OCI-LY7 (cell line): ENCODE measurements at regions not wholly inside any gene's neighbourhood (a gene's known extent, or its start where the extent isn't known, plus 50 kb on each side); places are given as distances from the start of the nearest gene placed in this dataset.
"Not testable (repeated sequence)": the region's sequence is repeated elsewhere in the genome, so short reads cannot be mapped to it uniquely, and the experiment has no call there.

Experiments used
- BruUV-seq: library from RNA; stranded (reverse); fragments of 400-500 nt; replicated peaks from 2 replicates; lab custom pipeline; 2021; lab: Mats Ljungman, UMichigan
- CTCF ChIA-PET: fragments of 300-600 bp; sonication (Branson Sonifier 250); formaldehyde crosslinking; loops from one replicate; lab custom pipeline; 2022; ENCODE audit warnings: antibody characterized with exemption; ENCODE audit not compliant: unreplicated experiment; lab: Charles Lee
- POLR2A ChIA-PET: fragments of 300-600 bp; sonication (Branson Sonifier 250); formaldehyde crosslinking; loops from one replicate; lab custom pipeline; 2022; ENCODE audit warnings: antibody characterized with exemption; lab: Charles Lee
- DNase-seq: peaks from one replicate; pipeline ENCODE4 v3.0.0-alpha.2; 2015; ENCODE audit warnings: low spot score
- H2AFZ ChIP-seq: fragments of 200-600 bp; sonication (generic), shearing (Covaris generic); 2 replicates; pipeline ENCODE4 v1.6.1; 2014; ENCODE audit warnings: mild to moderate bottlenecking, antibody characterized with exemption, low read length, moderate library complexity
- H3K27ac ChIP-seq: fragments of 200-600 bp; sonication (generic); 2 replicates; pipeline ENCODE4 v1.5.1; 2014; ENCODE audit warnings: mixed run types, low read depth, mild to moderate bottlenecking, moderate library complexity, low read length, inconsistent platforms; ENCODE audit not compliant: poor library complexity, severe bottlenecking
- H3K36me3 ChIP-seq: fragments of 200-600 bp; sonication (generic); 2 replicates; pipeline ENCODE4 v1.6.1; 2014; ENCODE audit warnings: mild to moderate bottlenecking, antibody characterized with exemption, low read length, moderate library complexity, mixed read lengths; ENCODE audit not compliant: insufficient read depth
- H3K4me1 ChIP-seq: fragments of 200-600 bp; sonication (generic); 2 replicates; pipeline ENCODE4 v1.5.1; 2014; ENCODE audit warnings: mild to moderate bottlenecking, low read length; ENCODE audit not compliant: insufficient read depth, poor library complexity, severe bottlenecking
- H3K4me2 ChIP-seq: fragments of 200-600 bp; sonication (generic); 2 replicates; pipeline ENCODE4 v1.6.1; 2014; ENCODE audit warnings: mild to moderate bottlenecking, low read length
- H3K4me3 ChIP-seq: fragments of 200-600 bp; sonication (generic); 2 replicates; pipeline ENCODE4 v1.5.1; 2014; ENCODE audit warnings: mild to moderate bottlenecking, low read depth, low read length; ENCODE audit not compliant: poor library complexity, severe bottlenecking
- H3K79me2 ChIP-seq: fragments of 200-600 bp; sonication (generic); 2 replicates; pipeline ENCODE4 v1.6.1; 2016; ENCODE audit warnings: low read depth, mild to moderate bottlenecking, low read length, moderate library complexity, mixed read lengths; ENCODE audit not compliant: insufficient read depth
- H3K9me2 ChIP-seq: fragments of 200-600 bp; sonication (generic); 2 replicates; pipeline ENCODE4 v1.6.1; 2016; ENCODE audit warnings: mild to moderate bottlenecking, low read length, mixed read lengths; ENCODE audit not compliant: insufficient read depth
- H3K9me3 ChIP-seq: fragments of 200-600 bp; sonication (generic); 2 replicates; pipeline ENCODE4 v1.6.1; 2014; ENCODE audit warnings: mild to moderate bottlenecking, mixed run types, low read length, mixed read lengths
- H4K20me1 ChIP-seq: fragments of 200-600 bp; sonication (generic); 2 replicates; pipeline ENCODE4 v1.6.1; 2014; ENCODE audit warnings: mild to moderate bottlenecking, antibody characterized with exemption, low read length, moderate library complexity, mixed read lengths; ENCODE audit not compliant: insufficient read depth
- CTCF ChIP-seq: fragments of 200-600 bp; sonication (generic); conservative IDR thresholded peaks from 2 replicates; pipeline ENCODE4 v1.5.1; 2014; ENCODE audit warnings: mild to moderate bottlenecking, antibody characterized with exemption, low read length, moderate library complexity, mixed read lengths
- EZH2phosphoT487 ChIP-seq: fragments of 200-600 bp; sonication (generic); IDR thresholded peaks from 2 replicates; pipeline ENCODE4 v1.6.1; 2018; ENCODE audit warnings: low read depth, borderline replicate concordance, mild to moderate bottlenecking, mixed run types, antibody characterized with exemption, low read length, moderate library complexity, mixed read lengths
- intact Hi-C: fragments of 100-400 bp; cut with micrococcal nuclease; formaldehyde crosslinking; loops from one replicate; pipeline ENCODE4 v1.10.0; 2022; ENCODE audit not compliant: unreplicated experiment

GRCh38 chr13:111058796-111059506 is 56.2 kb upstream of the ARHGEF7 start:
- no peak for TF ChIP-seq CTCF
- no peak for TF ChIP-seq EZH2phosphoT487
- no peaks in the 10 kb centered on the region for H3K79me2 ChIP-seq
- H3K4me1 ChIP-seq: no peaks in the 10 kb centered on the region
- DNase-seq: no peak
- no peak overlapping the region for H3K4me3 ChIP-seq
- intact Hi-C loops: no loop called here
- H3K9me2 ChIP-seq: no peaks in the 10 kb centered on the region
- ChIA-PET POLR2A (no interaction called here), CTCF (no interaction called here)
- no peak overlapping the region for H3K4me2 ChIP-seq
- BruUV-seq: no TSS peak
- no peak overlapping the region for H3K27ac ChIP-seq
- no peaks in the 10 kb centered on the region for H3K9me3 ChIP-seq
- H3K36me3 ChIP-seq: no peaks in the 10 kb centered on the region
- no peaks in the 10 kb centered on the region for H4K20me1 ChIP-seq
- H2AFZ ChIP-seq: no peak overlapping the region

DNA sequence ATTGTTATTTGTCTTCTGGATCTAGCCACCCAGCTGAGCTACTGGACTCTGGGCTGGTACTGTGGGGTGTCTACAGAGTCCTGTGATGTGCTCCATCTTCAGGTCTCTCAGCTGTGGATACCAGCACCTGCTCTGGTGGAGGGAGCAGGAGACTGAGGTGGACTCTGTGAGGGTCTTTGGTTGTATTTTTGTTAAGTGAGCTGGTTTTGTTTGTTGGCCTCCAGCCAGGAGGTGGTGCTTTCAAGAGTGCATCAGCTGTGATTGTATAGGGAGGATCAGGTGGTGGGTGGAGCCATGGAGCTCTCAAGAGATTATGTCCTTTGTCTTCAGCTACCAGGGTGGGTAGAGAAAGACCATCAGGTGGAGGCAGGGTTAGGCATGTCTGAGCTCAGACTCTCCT is 56.8 kb upstream of the ARHGEF7 start:
- intact Hi-C loops, H2AFZ ChIP-seq, BruUV-seq, POLR2A ChIA-PET, CTCF ChIA-PET, H3K4me2 ChIP-seq, H3K4me1 ChIP-seq, H3K27ac ChIP-seq, H3K9me3 ChIP-seq, H4K20me1 ChIP-seq, H3K4me3 ChIP-seq, H3K36me3 ChIP-seq, H3K9me2 ChIP-seq, DNase-seq, H3K79me2 ChIP-seq: not testable (repeated sequence)

- H2AFZ ChIP-seq, H3K4me3 ChIP-seq, DNase-seq, intact Hi-C loops, H3K4me1 ChIP-seq, H3K9me3 ChIP-seq, H3K79me2 ChIP-seq, H3K36me3 ChIP-seq, CTCF ChIA-PET, BruUV-seq, POLR2A ChIA-PET, H3K27ac ChIP-seq, H4K20me1 ChIP-seq, H3K4me2 ChIP-seq, H3K9me2 ChIP-seq: not testable (repeated sequence)
These were observed 63.3 kb upstream of the ARHGEF7 start for GRCh38 chr13:111051726-111052232.
